H1 (cell line): ENCODE measurements at regions not wholly inside any gene's neighbourhood (a gene's known extent, or its start where the extent isn't known, plus 50 kb on each side); places are given as distances from the start of the nearest gene placed in this dataset.

ENCODE experiments used
- CTCF ChIA-PET: fragments of 300-600 bp; sonication (Branson Sonifier 250); formaldehyde crosslinking; loops from one replicate; lab custom pipeline; 2021; ENCODE audit not compliant: partially characterized antibody; lab: Charles Lee
- POLR2A ChIA-PET: fragments of 300-600 bp; sonication (Branson Sonifier 250); formaldehyde crosslinking; loops from one replicate; lab custom pipeline; 2021; ENCODE audit warnings: inconsistent platforms; ENCODE audit not compliant: partially characterized antibody; lab: Charles Lee
- DNase-seq, 2 experiments: peaks; one replicate each; pipeline versions ENCODE4 v3.0.0 to v3.0.0-alpha.2; 2010 to 2022; ENCODE audit warnings: low spot score in 2 of 2, low read depth in 1 of 2, mixed read lengths in 1 of 2
- FAIRE-seq: peaks from 2 replicates; lab custom pipeline; 2011; peaks lifted over from hg19 to GRCh38; lab: Jason Lieb, UNC
- H2AFZ ChIP-seq: 2 replicates; pipeline ENCODE4 v1.8.1; 2012; ENCODE audit warnings: low read length, inconsistent platforms
- H2AK5ac ChIP-seq: 2 replicates; pipeline ENCODE4 v1.6.1; 2013; ENCODE audit warnings: low read depth, low read length
- H2BK120ac ChIP-seq: replicated peaks from 2 replicates; pipeline ENCODE3; 2013; ENCODE audit warnings: low read depth, low read length, inconsistent platforms
- H2BK12ac ChIP-seq: 2 replicates; pipeline ENCODE4 v1.6.1; 2013; ENCODE audit warnings: low read depth, low read length
- H2BK15ac ChIP-seq: 2 replicates; pipeline ENCODE4 v1.6.1; 2013; ENCODE audit warnings: low read length
- H2BK20ac ChIP-seq: 2 replicates; pipeline ENCODE4 v1.6.1; 2013; ENCODE audit warnings: low read length
- H2BK5ac ChIP-seq: 2 replicates; pipeline ENCODE4 v1.6.1; 2013; ENCODE audit warnings: low read depth, low read length
- H3K14ac ChIP-seq: 2 replicates; pipeline ENCODE4 v1.6.1; 2013; ENCODE audit warnings: inconsistent platforms; ENCODE audit not compliant: insufficient read length
- H3K18ac ChIP-seq: 2 replicates; pipeline ENCODE4 v1.6.1; 2013; ENCODE audit warnings: low read length; ENCODE audit errors: extremely low read depth
- H3K23ac ChIP-seq: 2 replicates; pipeline ENCODE4 v1.6.1; 2013; ENCODE audit warnings: inconsistent platforms; ENCODE audit not compliant: insufficient read length
- H3K23me2 ChIP-seq: 2 replicates; pipeline ENCODE4 v1.6.1; 2013; ENCODE audit warnings: low read depth, low read length
- H3K27ac ChIP-seq: 2 replicates; pipeline ENCODE4 v1.6.1; 2011; ENCODE audit warnings: low read depth, low read length, inconsistent platforms
- H3K27me3 ChIP-seq, 4 experiments: replicated peaks in 1 of 4; 1 replicate in 1 of 4; 2 replicates in 3 of 4; pipeline versions ENCODE4 v1.6.1 to v1.8.1; 2011 to 2013; ENCODE audit warnings: low read length in 3 of 4, mild to moderate bottlenecking in 3 of 4, inconsistent platforms in 2 of 4, mixed read lengths in 2 of 4, moderate library complexity in 1 of 4; ENCODE audit not compliant: control insufficient read depth in 3 of 4, insufficient read depth in 3 of 4; ENCODE audit errors: extremely low read depth in 1 of 4
- H3K36me3 ChIP-seq, 4 experiments: 2 replicates each; pipeline versions ENCODE4 v1.6.1 to v1.8.1; 2011 to 2013; ENCODE audit warnings: mild to moderate bottlenecking in 4 of 4, low read length in 3 of 4, moderate library complexity in 2 of 4, control low read depth in 1 of 4, inconsistent platforms in 1 of 4; ENCODE audit not compliant: insufficient read depth in 4 of 4, control insufficient read depth in 2 of 4
- H3K4ac ChIP-seq: replicated peaks from 2 replicates; pipeline ENCODE3; 2013; ENCODE audit warnings: low read length, low read depth, mixed read lengths, inconsistent platforms; ENCODE audit not compliant: insufficient read length
- H3K4me1 ChIP-seq, 4 experiments: replicated peaks in 1 of 4; 1 replicate in 1 of 4; 2 replicates in 3 of 4; pipeline versions ENCODE4 v1.6.1 to v1.8.1; 2011 to 2013; ENCODE audit warnings: low read length in 3 of 4, inconsistent platforms in 2 of 4, mixed read lengths in 1 of 4; ENCODE audit not compliant: insufficient read depth in 4 of 4, control insufficient read depth in 3 of 4
- H3K4me2 ChIP-seq, 2 experiments: 2 replicates each; pipeline versions ENCODE4 v1.6.1 to v1.8.1; 2011 to 2013; ENCODE audit warnings: low read depth in 2 of 2, low read length in 2 of 2, control low read depth in 1 of 2, inconsistent platforms in 1 of 2, mild to moderate bottlenecking in 1 of 2; ENCODE audit not compliant: insufficient read depth in 1 of 2
- H3K4me3 ChIP-seq, 4 experiments: fragments of 200-600, 300-600 bp in 1 of 4; sonication (generic), shearing (Covaris generic), sonication (Bioruptor Twin) in 1 of 4; 2 replicates each; pipeline versions ENCODE4 v1.5.1 to v1.8.1; 2011 to 2016; ENCODE audit warnings: low read length in 4 of 4, low read depth in 3 of 4, control low read depth in 2 of 4, inconsistent platforms in 2 of 4, mild to moderate bottlenecking in 2 of 4, mixed read lengths in 1 of 4, moderate library complexity in 1 of 4; ENCODE audit not compliant: insufficient read depth in 2 of 4; ENCODE audit errors: extremely low read depth in 1 of 4
- H3K56ac ChIP-seq: replicated peaks from 2 replicates; pipeline ENCODE3; 2013; ENCODE audit warnings: low read depth, mild to moderate bottlenecking, mixed read lengths, low read length, inconsistent platforms; ENCODE audit not compliant: insufficient read length
- H3K79me1 ChIP-seq: 2 replicates; pipeline ENCODE4 v1.6.1; 2013; ENCODE audit warnings: low read depth, low read length, control low read depth
- H3K79me2 ChIP-seq, 2 experiments: 2 replicates each; pipeline versions ENCODE4 v1.6.1 to v1.8.1; 2012 to 2013; ENCODE audit warnings: low read length in 2 of 2, mild to moderate bottlenecking in 2 of 2, inconsistent platforms in 1 of 2; ENCODE audit not compliant: insufficient read depth in 2 of 2, control insufficient read depth in 1 of 2
- H3K9ac ChIP-seq, 4 experiments: replicated peaks in 1 of 4; 1 replicate in 1 of 4; 2 replicates in 3 of 4; pipeline versions ENCODE4 v1.6.1 to v1.8.1; 2011 to 2013; ENCODE audit warnings: low read depth in 3 of 4, low read length in 3 of 4, control low read depth in 2 of 4, mild to moderate bottlenecking in 2 of 4, moderate library complexity in 2 of 4, inconsistent platforms in 1 of 4; ENCODE audit errors: extremely low read depth in 1 of 4
- H3K9me3 ChIP-seq, 2 experiments: 2 replicates each; pipeline versions ENCODE4 v1.6.1 to v1.8.1; 2012 to 2013; ENCODE audit warnings: mild to moderate bottlenecking in 2 of 2, moderate library complexity in 2 of 2, control low read depth in 1 of 2, inconsistent platforms in 1 of 2, low read depth in 1 of 2, low read length in 1 of 2, mixed read lengths in 1 of 2; ENCODE audit not compliant: insufficient read depth in 2 of 2
- H4K20me1 ChIP-seq, 2 experiments: replicated peaks in 1 of 2; 2 replicates each; pipeline versions ENCODE3 to v1.8.1; 2011 to 2013; ENCODE audit warnings: inconsistent platforms in 2 of 2, low read length in 2 of 2, mild to moderate bottlenecking in 1 of 2; ENCODE audit not compliant: insufficient read depth in 2 of 2, control insufficient read depth in 1 of 2
- H4K5ac ChIP-seq: 2 replicates; pipeline ENCODE4 v1.6.1; 2013; ENCODE audit warnings: low read length, low read depth, mixed read lengths, inconsistent platforms; ENCODE audit not compliant: insufficient read length
- H4K8ac ChIP-seq: 2 replicates; pipeline ENCODE4 v1.8.0; 2013; ENCODE audit warnings: mild to moderate bottlenecking, moderate library complexity, low read length, inconsistent platforms; ENCODE audit not compliant: insufficient read depth; ENCODE audit errors: extremely low read depth
- H4K91ac ChIP-seq: replicated peaks from 2 replicates; pipeline ENCODE3; 2013; ENCODE audit warnings: low read length, mixed read lengths, inconsistent platforms; ENCODE audit not compliant: insufficient read length
- BRCA1 ChIP-seq: IDR thresholded peaks from 2 replicates; pipeline ENCODE4 v1.6.1; 2012; ENCODE audit warnings: low read depth, low read length, improper control_type of control experiment
- CHD2 ChIP-seq: IDR thresholded peaks from 2 replicates; pipeline ENCODE4 v1.6.1; 2012; ENCODE audit warnings: low read length, improper control_type of control experiment
- NRF1 ChIP-seq: IDR thresholded peaks from 2 replicates; pipeline ENCODE4 v1.6.1; 2011; ENCODE audit warnings: mild to moderate bottlenecking, low read depth, low read length, improper control_type of control experiment
- RAD21 ChIP-seq, 2 experiments: IDR thresholded peaks in 1 of 2; conservative IDR thresholded peaks in 1 of 2; 2 replicates each; pipeline ENCODE4 v1.6.1; 2011; ENCODE audit warnings: low read depth in 2 of 2, low read length in 2 of 2, improper control_type of control experiment in 1 of 2, inconsistent platforms in 1 of 2, mild to moderate bottlenecking in 1 of 2, moderate library complexity in 1 of 2
- SIN3A ChIP-seq, 2 experiments: IDR thresholded peaks in 1 of 2; conservative IDR thresholded peaks in 1 of 2; 2 replicates each; pipeline ENCODE4 v1.6.1; 2011 to 2012; ENCODE audit warnings: low read length in 2 of 2, improper control_type of control experiment in 1 of 2, low read depth in 1 of 2, mild to moderate bottlenecking in 1 of 2
- TAF7 ChIP-seq: optimal IDR thresholded peaks from 2 replicates; pipeline ENCODE3; 2011; ENCODE audit warnings: low read depth, mild to moderate bottlenecking, inconsistent platforms, low read length, moderate library complexity, borderline replicate concordance
- TCF12 ChIP-seq: IDR thresholded peaks from 2 replicates; pipeline ENCODE4 v1.6.1; 2011; ENCODE audit warnings: low read depth, mild to moderate bottlenecking, low read length
- WGBS, 2 experiments: shearing (Covaris generic) in 1 of 2; methylation state at CpG; one replicate each; pipeline versions ENCODE4 v1.1.6 to v1.1.7; 2013 to 2015; ENCODE audit warnings: low lambda C conversion rate in 2 of 2, mixed read lengths in 2 of 2, inconsistent platforms in 1 of 2, low coverage in 1 of 2, missing lambda C conversion rate in 1 of 2; ENCODE audit not compliant: insufficient replicate concordance in 2 of 2, insufficient coverage in 1 of 2, insufficient read length in 1 of 2; ENCODE audit errors: extremely low coverage in 1 of 2, missing lambda C conversion rate in 1 of 2; 5-methylcytosine and 5-hydroxymethylcytosine counted together

- H2AFZ ChIP-seq: no peak overlapping the region
- no peak overlapping the region for H2BK5ac ChIP-seq
- ChIA-PET POLR2A (interaction anchor here (0.6 kb wide), 1 partner anchor 12 kb away, joined by 3 read pairs; no protein-coding TSS in a partner anchor), CTCF (interaction anchor here (0.7 kb wide), 1 partner anchor 977 kb away, joined by 3 read pairs; no protein-coding TSS in a partner anchor)
- no peaks in the 10 kb centered on the region for H3K23me2 ChIP-seq
- no peaks in the 10 kb centered on the region for H3K79me2 ChIP-seq
- H4K8ac ChIP-seq: no peak overlapping the region
- H3K9ac ChIP-seq: no peak overlapping the region
- TF ChIP-seq TCF12 (no peak), TAF7 (no peak), CHD2 (no peak), BRCA1 (no peak), RAD21 (IDR thresholded peaks at IDR 0.05 in 1 of 2, conservative IDR thresholded peaks at IDR 0.05 in 1 of 2; ENCODE audit: low read depth in 2 of 2, low read length in 2 of 2) (no peak), SIN3A (conservative IDR thresholded peaks at IDR 0.05 in 1 of 2, IDR thresholded peaks at IDR 0.05 in 1 of 2; ENCODE audit: low read depth in 1 of 2, low read length in 2 of 2) (no peak), NRF1 (no peak)
- H3K79me1 ChIP-seq: no peaks in the 10 kb centered on the region
- 82% methylated on average over 2 of the region's 2 CpGs; no CpG with 5 or more reads in 1 of the 2 experiments for WGBS, 2 experiments
- no peak overlapping the region for H3K4ac ChIP-seq
- no peak overlapping the region for H3K56ac ChIP-seq
- H4K91ac ChIP-seq: no peak overlapping the region
- no peak overlapping the region for H3K4me2 ChIP-seq
- no peak overlapping the region for H2BK15ac ChIP-seq
- H3K9me3 ChIP-seq: no peaks in the 10 kb centered on the region
- H2AK5ac ChIP-seq: no peak overlapping the region
- no peak overlapping the region for H2BK120ac ChIP-seq
- H3K23ac ChIP-seq: no peak overlapping the region
- H3K4me3 ChIP-seq: no peak overlapping the region
- H2BK12ac ChIP-seq: no peak overlapping the region
- no peaks in the 10 kb centered on the region for H4K20me1 ChIP-seq
- H3K27ac ChIP-seq: no peak overlapping the region
- no peak overlapping the region for H3K18ac ChIP-seq
- H3K4me1 ChIP-seq: no peaks in the 10 kb centered on the region
- no peaks in the 10 kb centered on the region for H3K36me3 ChIP-seq
- H3K27me3 ChIP-seq: no peaks in the 10 kb centered on the region
- no peak overlapping the region for H4K5ac ChIP-seq
- H3K14ac ChIP-seq: no peak overlapping the region
- FAIRE-seq (no peak), DNase-seq (no peak)
- H2BK20ac ChIP-seq: no peak overlapping the region
These were observed 2526.7 kb upstream of the PCDH20 start for GRCh38 chr13:63942372-63942771.
